ENCODE measurements at regions not wholly inside any gene's neighbourhood (a gene's known extent, or its start where the extent isn't known, plus 50 kb on each side); places are given as distances from the start of the nearest gene placed in this dataset.
"Not testable (repeated sequence)": the region's sequence is repeated elsewhere in the genome, so short reads cannot be mapped to it uniquely, and the experiment has no call there.

- Mint-ChIP-seq H3K9me3 (no peaks in the 10 kb centered on the region), H3K27ac (no peak overlapping the region), H3K4me3 (no peak overlapping the region), H3K4me1 (no peaks in the 10 kb centered on the region), H3K36me3 (no peaks in the 10 kb centered on the region), H3K27me3 (ENCODE audit: low read depth) (peaks cover 21% of the 10 kb centered on the region)
- TF ChIP-seq CTCF (IDR thresholded peaks at IDR 0.05; ENCODE audit: unreplicated experiment), result no peak
- no peak for DNase-seq (ENCODE audit: low spot score in 2 of 2, unreplicated experiment in 2 of 2)
Measured at GRCh38 chr12:131537267-131537958, 173.5 kb upstream of the SFSWAP start.

- TF ChIP-seq CTCF (IDR thresholded peaks at IDR 0.05; ENCODE audit: unreplicated experiment), result no peak
- no peaks in the 10 kb centered on the region for H3K36me3 Mint-ChIP-seq
- H3K9me3 Mint-ChIP-seq, result peaks cover 3% of the 10 kb centered on the region
- H3K4me1 Mint-ChIP-seq, result no peaks in the 10 kb centered on the region
- H3K4me3 Mint-ChIP-seq, result no peak overlapping the region
- DNase-seq (ENCODE audit: low spot score in 2 of 2, unreplicated experiment in 2 of 2), result no peak
- peaks cover 6% of the 10 kb centered on the region for H3K27me3 Mint-ChIP-seq (ENCODE audit: low read depth)
- no peak overlapping the region for H3K27ac Mint-ChIP-seq
Measured at GRCh38 chr12:131539381-131539780, 171.5 kb upstream of the SFSWAP start.

GRCh38 chr12:131540138-131540623 is 170.7 kb upstream of the SFSWAP start:
- no peak for TF ChIP-seq CTCF (IDR thresholded peaks at IDR 0.05; ENCODE audit: unreplicated experiment)
- DNase-seq (ENCODE audit: low spot score in 2 of 2, unreplicated experiment in 2 of 2), result no peak
- no peaks in the 10 kb centered on the region for H3K36me3 Mint-ChIP-seq
- no peaks in the 10 kb centered on the region for H3K4me1 Mint-ChIP-seq
- H3K27ac Mint-ChIP-seq, result no peak overlapping the region
- H3K27me3 Mint-ChIP-seq (ENCODE audit: low read depth), result no peaks in the 10 kb centered on the region
- H3K4me3 Mint-ChIP-seq, result no peak overlapping the region
- H3K9me3 Mint-ChIP-seq, result peaks cover 10% of the 10 kb centered on the region

- not testable (repeated sequence) for DNase-seq (ENCODE audit: low spot score in 2 of 2, unreplicated experiment in 2 of 2); H3K27me3 Mint-ChIP-seq (ENCODE audit: low read depth); H3K4me1 Mint-ChIP-seq; H3K4me3 Mint-ChIP-seq; H3K36me3 Mint-ChIP-seq; H3K27ac Mint-ChIP-seq
- peaks cover 14% of the 10 kb centered on the region for H3K9me3 Mint-ChIP-seq
Measured at GRCh38 chr12:131541512-131541911, 169.4 kb upstream of the SFSWAP start.

GRCh38 chr12:131542351-131542750 is 168.5 kb upstream of the SFSWAP start:
- Mint-ChIP-seq H3K27me3 (ENCODE audit: low read depth) (peaks cover 6% of the 10 kb centered on the region), H3K9me3 (peaks cover 14% of the 10 kb centered on the region), H3K27ac (no peak overlapping the region), H3K36me3 (no peaks in the 10 kb centered on the region), H3K4me3 (no peak overlapping the region), H3K4me1 (no peaks in the 10 kb centered on the region)
- DNase-seq (ENCODE audit: low spot score in 2 of 2, unreplicated experiment in 2 of 2), result no peak
- TF ChIP-seq CTCF (IDR thresholded peaks at IDR 0.05; ENCODE audit: unreplicated experiment), result no peak

GRCh38 chr12:131543040-131543439 is 167.8 kb upstream of the SFSWAP start:
- H3K27me3 Mint-ChIP-seq (ENCODE audit: low read depth), result peaks cover 7% of the 10 kb centered on the region
- no peak overlapping the region for H3K27ac Mint-ChIP-seq
- H3K36me3 Mint-ChIP-seq, result no peaks in the 10 kb centered on the region
- H3K9me3 Mint-ChIP-seq, result peaks cover 14% of the 10 kb centered on the region
- TF ChIP-seq CTCF (IDR thresholded peaks at IDR 0.05; ENCODE audit: unreplicated experiment), result no peak
- H3K4me1 Mint-ChIP-seq, result no peaks in the 10 kb centered on the region
- no peak for DNase-seq (ENCODE audit: low spot score in 2 of 2, unreplicated experiment in 2 of 2)
- no peak overlapping the region for H3K4me3 Mint-ChIP-seq
